Small intestine (tissue), 7 donors: ENCODE measurements at regions not wholly inside any gene's neighbourhood (a gene's known extent, or its start where the extent isn't known, plus 50 kb on each side); places are given as distances from the start of the nearest gene placed in this dataset.
"Not testable (repeated sequence)": the region's sequence is repeated elsewhere in the genome, so short reads cannot be mapped to it uniquely, and the experiment has no call there.

Experiments used
- DNase-seq, 2 donors: peaks; one replicate each; pipeline versions ENCODE4 v3.0.0 to v3.0.0-alpha.2; 2013
- FAIRE-seq: peaks from 2 replicates; lab custom pipeline; 2012; peaks lifted over from hg19 to GRCh38; lab: Jason Lieb, UNC
- H3K27ac ChIP-seq, 3 donors: one replicate each; pipeline ENCODE4 v1.5.1; 2013; ENCODE audit warnings: low read length in 2 of 3, mild to moderate bottlenecking in 2 of 3, control low read depth in 1 of 3, inconsistent platforms in 1 of 3, low read depth in 1 of 3, moderate library complexity in 1 of 3
- H3K27me3 ChIP-seq, 3 donors: one replicate each; pipeline ENCODE4 v1.6.1; 2013; ENCODE audit warnings: low read length in 3 of 3, inconsistent platforms in 1 of 3; ENCODE audit not compliant: control insufficient read depth in 3 of 3, insufficient read depth in 3 of 3
- H3K36me3 ChIP-seq, 3 donors: one replicate each; pipeline ENCODE4 v1.6.1; 2013; ENCODE audit warnings: low read length in 3 of 3, inconsistent platforms in 1 of 3, low read depth in 1 of 3, mild to moderate bottlenecking in 1 of 3, moderate library complexity in 1 of 3; ENCODE audit not compliant: control insufficient read depth in 3 of 3, insufficient read depth in 2 of 3
- H3K4me1 ChIP-seq, 3 donors: one replicate each; pipeline ENCODE4 v1.6.1; 2013; ENCODE audit warnings: low read length in 2 of 3, inconsistent platforms in 1 of 3, low read depth in 1 of 3, mild to moderate bottlenecking in 1 of 3, moderate library complexity in 1 of 3; ENCODE audit not compliant: control insufficient read depth in 3 of 3, insufficient read depth in 2 of 3
- H3K4me3 ChIP-seq, 3 donors: one replicate each; pipeline ENCODE4 v1.5.1; 2013; ENCODE audit warnings: low read length in 3 of 3, control low read depth in 1 of 3, inconsistent platforms in 1 of 3, low read depth in 1 of 3, mild to moderate bottlenecking in 1 of 3, moderate library complexity in 1 of 3
- H3K9me3 ChIP-seq, 2 donors: one replicate each; pipeline ENCODE4 v1.6.1; 2013; ENCODE audit warnings: low read depth in 1 of 2, low read length in 1 of 2; ENCODE audit not compliant: control insufficient read depth in 2 of 2, insufficient read depth in 1 of 2
- WGBS, 3 donors: extraction: QIAGEN DNeasy Blood & Tissue Kit; methylation state at CpG; one replicate each; pipeline ENCODE4 v1.1.7; 2013; 5-methylcytosine and 5-hydroxymethylcytosine counted together
- donor health status: healthy with polysubstance abuse.
- donor health status: control.
- donor health status: control.
- donor health status: Bipolar disorder and iron deficiency.
- donor health status: healthy.

GRCh38 chr7:16261654-16262053 lies 159.7 kb downstream of the CRPPA start:
- FAIRE-seq (no peak), DNase-seq (no peak)
- Histone ChIP-seq H3K9me3 (no peaks in the 10 kb centered on the region), H3K27me3 (no peaks in the 10 kb centered on the region), H3K4me1 (no peaks in the 10 kb centered on the region), H3K36me3 (no peaks in the 10 kb centered on the region), H3K4me3 (no peak overlapping the region), H3K27ac (no peak overlapping the region)
- WGBS, 3 donors = 72 to 78% (median 75%) methylated on average over 5 of the region's 5 CpGs

- FAIRE-seq (no peak), DNase-seq (no peak)
- Histone ChIP-seq H3K36me3 (no peaks in the 10 kb centered on the region), H3K27me3 (no peaks in the 10 kb centered on the region), H3K4me1 (no peaks in the 10 kb centered on the region), H3K9me3 (no peaks in the 10 kb centered on the region), H3K27ac (no peak overlapping the region), H3K4me3 (no peak overlapping the region)
- 67 to 71% (median 70%) methylated on average over 2 of the region's 2 CpGs for WGBS, 3 donors
Measured at GRCh38 chr7:16261100-16261499, 160.2 kb downstream of the CRPPA start.

- Histone ChIP-seq H3K36me3 (no peaks in the 10 kb centered on the region), H3K4me1 (no peaks in the 10 kb centered on the region), H3K9me3 (no peaks in the 10 kb centered on the region), H3K27ac (no peak overlapping the region), H3K4me3 (no peak overlapping the region), H3K27me3 (no peaks in the 10 kb centered on the region)
- DNase-seq (no peak), FAIRE-seq (no peak)
- WGBS, 3 donors = 43 to 55% (median 50%) methylated on average over 1 of the region's 1 CpG
Measured at GRCh38 chr7:16260236-16260728, 161.1 kb downstream of the CRPPA start.

GRCh38 chr7:16256419-16256818 lies 164.9 kb downstream of the CRPPA start:
- H3K36me3 ChIP-seq, H3K4me1 ChIP-seq, FAIRE-seq, H3K9me3 ChIP-seq, H3K27me3 ChIP-seq, DNase-seq, H3K27ac ChIP-seq, H3K4me3 ChIP-seq: not testable (repeated sequence)
- 75 to 89% (median 80%) methylated on average over 1 of the region's 1 CpG for WGBS, 3 donors

DNA sequence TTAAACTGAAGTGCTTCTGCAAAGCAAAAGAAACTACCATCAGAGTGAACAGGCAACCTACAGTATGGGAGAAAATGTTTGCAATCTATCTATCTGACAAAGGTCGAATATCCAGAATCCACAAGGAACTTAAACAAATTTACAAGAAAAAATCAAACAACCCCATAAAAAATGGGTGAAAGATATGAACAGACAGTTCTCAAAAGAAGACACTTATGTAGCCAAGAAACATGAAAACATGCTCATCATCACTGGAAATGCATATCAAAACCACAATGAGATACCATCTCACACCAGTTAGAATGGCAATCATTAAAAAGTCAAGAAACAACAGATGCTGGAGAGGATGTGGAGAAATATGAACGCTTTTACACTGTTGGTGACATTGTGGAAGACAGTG lies 165.4 kb downstream of the CRPPA start:
- H3K27ac ChIP-seq, DNase-seq, FAIRE-seq, H3K9me3 ChIP-seq, H3K36me3 ChIP-seq, H3K4me3 ChIP-seq, H3K27me3 ChIP-seq, H3K4me1 ChIP-seq: not testable (repeated sequence)
- 86 to 91% (median 89%) methylated on average over 2 of the region's 2 CpGs for WGBS, 3 donors

- FAIRE-seq, H3K4me3 ChIP-seq, H3K36me3 ChIP-seq, H3K4me1 ChIP-seq, H3K27me3 ChIP-seq, DNase-seq, H3K27ac ChIP-seq: not testable (repeated sequence)
- WGBS, 3 donors = 89 to 95% (median 93%) methylated on average over 2 of the region's 2 CpGs
- H3K9me3 ChIP-seq = peaks cover 0 to 10% of the 10 kb centered on the region in 2 donors
Measured at GRCh38 chr7:16250655-16251054, 170.7 kb downstream of the CRPPA start.

DNA sequence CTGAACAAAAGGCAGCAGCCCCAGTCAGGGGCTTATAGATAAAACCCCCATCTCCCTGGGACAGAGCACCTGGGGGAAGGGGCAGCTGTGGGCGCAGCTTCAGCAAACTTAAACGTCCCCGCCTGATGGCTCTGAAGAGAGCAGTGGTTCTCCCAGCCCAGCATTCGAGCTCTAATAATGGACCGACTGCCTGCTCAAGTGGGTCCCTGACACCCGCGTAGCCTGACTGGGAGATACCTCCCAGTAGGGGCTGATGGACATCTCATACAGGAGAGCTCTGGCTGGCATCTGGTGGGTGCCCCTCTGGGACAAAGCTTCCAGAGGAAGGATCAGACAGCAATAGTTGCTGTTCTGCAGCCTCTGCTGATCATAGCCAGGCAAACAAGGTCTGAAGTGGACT lies 172.1 kb downstream of the CRPPA start:
- H3K27me3 ChIP-seq, DNase-seq, H3K4me3 ChIP-seq, H3K27ac ChIP-seq, H3K4me1 ChIP-seq, H3K36me3 ChIP-seq, FAIRE-seq: not testable (repeated sequence)
- 89 to 97% (median 94%) methylated on average over 7 of the region's 7 CpGs for WGBS, 3 donors
- peaks cover 0 to 10% of the 10 kb centered on the region in 2 donors for H3K9me3 ChIP-seq

DNA sequence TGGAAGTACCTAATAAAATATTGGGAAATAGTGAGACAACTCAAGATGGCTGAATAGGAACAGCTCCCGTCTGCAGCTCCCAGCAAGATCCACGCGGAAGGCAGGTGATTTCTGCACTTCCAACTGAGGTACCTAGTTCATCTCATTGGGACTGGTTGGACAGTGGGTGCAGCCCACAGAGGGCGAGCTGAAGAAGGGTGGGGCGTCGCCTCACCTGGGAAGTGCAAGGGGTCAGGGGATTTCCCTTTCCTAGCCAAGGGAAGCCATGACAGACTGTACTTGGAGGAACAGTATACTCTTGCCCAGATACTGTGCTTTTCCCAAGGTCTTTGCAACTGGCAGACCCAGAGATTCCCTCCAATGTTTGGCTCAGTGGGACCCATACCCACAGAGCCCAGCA lies 172.8 kb downstream of the CRPPA start:
- not testable (repeated sequence) for H3K27ac ChIP-seq, H3K27me3 ChIP-seq, H3K36me3 ChIP-seq, FAIRE-seq, H3K4me3 ChIP-seq, DNase-seq, H3K4me1 ChIP-seq
- 96 to 97% (median 96%) methylated on average over 6 of the region's 6 CpGs for WGBS, 3 donors
- peaks cover 0 to 10% of the 10 kb centered on the region in 2 donors for H3K9me3 ChIP-seq

DNA sequence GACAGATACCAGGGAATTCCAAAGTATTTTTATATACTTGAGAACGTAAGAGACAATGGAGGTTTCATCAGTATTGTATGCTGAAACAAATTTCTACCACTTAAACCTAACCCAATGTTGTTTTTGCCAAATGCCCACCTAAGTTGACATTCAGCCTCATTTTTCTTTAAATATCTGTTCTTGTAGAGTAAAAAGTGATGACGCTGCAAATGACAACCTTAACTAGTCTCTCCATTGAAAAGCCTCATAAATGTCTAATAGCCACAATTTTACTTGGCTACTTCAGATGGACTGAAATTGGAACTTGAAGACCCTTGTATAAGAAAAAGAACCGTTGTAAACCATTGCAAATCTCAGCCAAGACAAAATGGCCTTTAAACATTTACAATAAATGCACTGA lies 176.9 kb downstream of the CRPPA start:
- Histone ChIP-seq H3K36me3 (no peaks in the 10 kb centered on the region), H3K27ac (no peak overlapping the region), H3K4me3 (no peak overlapping the region), H3K27me3 (no peaks in the 10 kb centered on the region), H3K4me1 (no peaks in the 10 kb centered on the region), H3K9me3 (peaks cover 0 to 9% of the 10 kb centered on the region in 2 donors)
- FAIRE-seq (no peak), DNase-seq (no peak)
- 67 to 89% (median 72%) methylated on average over 3 of the region's 3 CpGs for WGBS, 3 donors
